ENCODE measurements at regions not wholly inside any gene's neighbourhood (a gene's known extent, or its start where the extent isn't known, plus 50 kb on each side); places are given as distances from the start of the nearest gene placed in this dataset.

- TF ChIP-seq, protein P1, sequence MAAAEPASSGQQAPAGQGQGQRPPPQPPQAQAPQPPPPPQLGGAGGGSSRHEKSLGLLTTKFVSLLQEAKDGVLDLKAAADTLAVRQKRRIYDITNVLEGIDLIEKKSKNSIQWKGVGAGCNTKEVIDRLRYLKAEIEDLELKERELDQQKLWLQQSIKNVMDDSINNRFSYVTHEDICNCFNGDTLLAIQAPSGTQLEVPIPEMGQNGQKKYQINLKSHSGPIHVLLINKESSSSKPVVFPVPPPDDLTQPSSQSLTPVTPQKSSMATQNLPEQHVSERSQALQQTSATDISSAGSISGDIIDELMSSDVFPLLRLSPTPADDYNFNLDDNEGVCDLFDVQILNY (CRISPR knock-in tag; IDR thresholded peaks at IDR 0.05): no peak
- TF ChIP-seq ZNF121 (CRISPR knock-in tag; IDR thresholded peaks at IDR 0.05): no peak
- no peak for TF ChIP-seq NR1H2 (CRISPR knock-in tag; IDR thresholded peaks at IDR 0.05)
- TF ChIP-seq, protein P2, sequence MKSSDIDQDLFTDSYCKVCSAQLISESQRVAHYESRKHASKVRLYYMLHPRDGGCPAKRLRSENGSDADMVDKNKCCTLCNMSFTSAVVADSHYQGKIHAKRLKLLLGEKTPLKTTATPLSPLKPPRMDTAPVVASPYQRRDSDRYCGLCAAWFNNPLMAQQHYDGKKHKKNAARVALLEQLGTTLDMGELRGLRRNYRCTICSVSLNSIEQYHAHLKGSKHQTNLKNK (CRISPR knock-in tag; IDR thresholded peaks at IDR 0.05): no peak
These were observed 2338.6 kb downstream of the LRRC4C start (continued) for GRCh38 chr11:39120890-39121289.

GRCh38 chr11:39113606-39114005 lies 2345.8 kb downstream of the LRRC4C start:
- H3K36me3 Mint-ChIP-seq: peaks cover 40% of the 10 kb centered on the region
- no peak overlapping the region for H3K27ac Mint-ChIP-seq
- ChIA-PET CTCF (no interaction called here), POLR2A (no interaction called here)
- H3K4me1 Mint-ChIP-seq: no peaks in the 10 kb centered on the region
- H3K27me3 Mint-ChIP-seq (ENCODE audit: low read depth): peaks cover 5% of the 10 kb centered on the region
- ATAC-seq (no peak), DNase-seq (ENCODE audit: low spot score) (no peak)
- peaks cover 63% of the 10 kb centered on the region for H3K9me3 Mint-ChIP-seq
- H3K4me3 Mint-ChIP-seq: no peak overlapping the region
- TF ChIP-seq ZNF138 (CRISPR knock-in tag; conservative IDR thresholded peaks at IDR 0.05) (no peak), TP53 (CRISPR knock-in tag; IDR thresholded peaks at IDR 0.05) (no peak), ZNF121 (CRISPR knock-in tag; IDR thresholded peaks at IDR 0.05) (no peak), JAZF1 (CRISPR knock-in tag; IDR thresholded peaks at IDR 0.05) (no peak), MLX (CRISPR knock-in tag; IDR thresholded peaks at IDR 0.05) (no peak)
- TF ChIP-seq, protein P3, sequence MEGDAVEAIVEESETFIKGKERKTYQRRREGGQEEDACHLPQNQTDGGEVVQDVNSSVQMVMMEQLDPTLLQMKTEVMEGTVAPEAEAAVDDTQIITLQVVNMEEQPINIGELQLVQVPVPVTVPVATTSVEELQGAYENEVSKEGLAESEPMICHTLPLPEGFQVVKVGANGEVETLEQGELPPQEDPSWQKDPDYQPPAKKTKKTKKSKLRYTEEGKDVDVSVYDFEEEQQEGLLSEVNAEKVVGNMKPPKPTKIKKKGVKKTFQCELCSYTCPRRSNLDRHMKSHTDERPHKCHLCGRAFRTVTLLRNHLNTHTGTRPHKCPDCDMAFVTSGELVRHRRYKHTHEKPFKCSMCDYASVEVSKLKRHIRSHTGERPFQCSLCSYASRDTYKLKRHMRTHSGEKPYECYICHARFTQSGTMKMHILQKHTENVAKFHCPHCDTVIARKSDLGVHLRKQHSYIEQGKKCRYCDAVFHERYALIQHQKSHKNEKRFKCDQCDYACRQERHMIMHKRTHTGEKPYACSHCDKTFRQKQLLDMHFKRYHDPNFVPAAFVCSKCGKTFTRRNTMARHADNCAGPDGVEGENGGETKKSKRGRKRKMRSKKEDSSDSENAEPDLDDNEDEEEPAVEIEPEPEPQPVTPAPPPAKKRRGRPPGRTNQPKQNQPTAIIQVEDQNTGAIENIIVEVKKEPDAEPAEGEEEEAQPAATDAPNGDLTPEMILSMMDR (IDR thresholded peaks at IDR 0.05): no peak
- TF ChIP-seq, protein P4, sequence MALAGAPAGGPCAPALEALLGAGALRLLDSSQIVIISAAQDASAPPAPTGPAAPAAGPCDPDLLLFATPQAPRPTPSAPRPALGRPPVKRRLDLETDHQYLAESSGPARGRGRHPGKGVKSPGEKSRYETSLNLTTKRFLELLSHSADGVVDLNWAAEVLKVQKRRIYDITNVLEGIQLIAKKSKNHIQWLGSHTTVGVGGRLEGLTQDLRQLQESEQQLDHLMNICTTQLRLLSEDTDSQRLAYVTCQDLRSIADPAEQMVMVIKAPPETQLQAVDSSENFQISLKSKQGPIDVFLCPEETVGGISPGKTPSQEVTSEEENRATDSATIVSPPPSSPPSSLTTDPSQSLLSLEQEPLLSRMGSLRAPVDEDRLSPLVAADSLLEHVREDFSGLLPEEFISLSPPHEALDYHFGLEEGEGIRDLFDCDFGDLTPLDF (CRISPR knock-in tag; IDR thresholded peaks at IDR 0.05): no peak

DNA sequence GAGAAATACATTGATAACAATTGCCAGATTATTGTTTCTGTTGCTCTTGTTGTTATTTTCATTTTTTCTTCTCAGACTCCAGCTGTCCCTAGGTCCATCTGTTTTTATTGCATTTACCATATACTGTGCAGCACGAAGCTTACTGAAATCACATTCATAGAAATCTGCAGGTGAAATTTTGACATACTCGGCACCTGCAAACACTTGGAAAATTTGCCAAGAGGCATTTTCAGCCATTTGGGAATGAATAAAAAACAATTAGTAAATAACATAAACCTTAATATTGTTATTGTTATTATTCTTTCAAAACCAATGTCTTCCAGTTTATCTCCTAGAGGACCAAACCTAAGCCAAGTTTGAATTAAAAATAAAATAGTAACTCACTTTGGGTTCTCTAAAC lies 2357.2 kb downstream of the LRRC4C start:
- peaks cover 5% of the 10 kb centered on the region for H3K27me3 Mint-ChIP-seq (ENCODE audit: low read depth)
- H3K4me3 Mint-ChIP-seq: no peak overlapping the region
- peaks cover 47% of the 10 kb centered on the region for H3K36me3 Mint-ChIP-seq
- H3K9me3 Mint-ChIP-seq: peaks cover 55% of the 10 kb centered on the region
- DNase-seq (ENCODE audit: low spot score) (no peak), ATAC-seq (no peak)
- ChIA-PET CTCF (no interaction called here), POLR2A (no interaction called here)
- no peaks in the 10 kb centered on the region for H3K4me1 Mint-ChIP-seq
- H3K27ac Mint-ChIP-seq: no peak overlapping the region
- TF ChIP-seq, protein P1 (CRISPR knock-in tag; IDR thresholded peaks at IDR 0.05): no peak
- TF ChIP-seq JAZF1 (CRISPR knock-in tag; IDR thresholded peaks at IDR 0.05) (no peak), GABPB1 (CRISPR knock-in tag; IDR thresholded peaks at IDR 0.05) (no peak), HMGA2 (CRISPR knock-in tag; IDR thresholded peaks at IDR 0.05) (no peak), ZNF416 (CRISPR knock-in tag; IDR thresholded peaks at IDR 0.05) (no peak), CDX4 (CRISPR knock-in tag; IDR thresholded peaks at IDR 0.05; ENCODE audit: borderline replicate concordance) (no peak), KAT7 (CRISPR knock-in tag; IDR thresholded peaks at IDR 0.05; ENCODE audit: borderline replicate concordance) (no peak), CBFB (CRISPR knock-in tag; IDR thresholded peaks at IDR 0.05; ENCODE audit: low read depth) (no peak)
- TF ChIP-seq, protein P2 (CRISPR knock-in tag; IDR thresholded peaks at IDR 0.05): no peak
- TF ChIP-seq, protein P5, sequence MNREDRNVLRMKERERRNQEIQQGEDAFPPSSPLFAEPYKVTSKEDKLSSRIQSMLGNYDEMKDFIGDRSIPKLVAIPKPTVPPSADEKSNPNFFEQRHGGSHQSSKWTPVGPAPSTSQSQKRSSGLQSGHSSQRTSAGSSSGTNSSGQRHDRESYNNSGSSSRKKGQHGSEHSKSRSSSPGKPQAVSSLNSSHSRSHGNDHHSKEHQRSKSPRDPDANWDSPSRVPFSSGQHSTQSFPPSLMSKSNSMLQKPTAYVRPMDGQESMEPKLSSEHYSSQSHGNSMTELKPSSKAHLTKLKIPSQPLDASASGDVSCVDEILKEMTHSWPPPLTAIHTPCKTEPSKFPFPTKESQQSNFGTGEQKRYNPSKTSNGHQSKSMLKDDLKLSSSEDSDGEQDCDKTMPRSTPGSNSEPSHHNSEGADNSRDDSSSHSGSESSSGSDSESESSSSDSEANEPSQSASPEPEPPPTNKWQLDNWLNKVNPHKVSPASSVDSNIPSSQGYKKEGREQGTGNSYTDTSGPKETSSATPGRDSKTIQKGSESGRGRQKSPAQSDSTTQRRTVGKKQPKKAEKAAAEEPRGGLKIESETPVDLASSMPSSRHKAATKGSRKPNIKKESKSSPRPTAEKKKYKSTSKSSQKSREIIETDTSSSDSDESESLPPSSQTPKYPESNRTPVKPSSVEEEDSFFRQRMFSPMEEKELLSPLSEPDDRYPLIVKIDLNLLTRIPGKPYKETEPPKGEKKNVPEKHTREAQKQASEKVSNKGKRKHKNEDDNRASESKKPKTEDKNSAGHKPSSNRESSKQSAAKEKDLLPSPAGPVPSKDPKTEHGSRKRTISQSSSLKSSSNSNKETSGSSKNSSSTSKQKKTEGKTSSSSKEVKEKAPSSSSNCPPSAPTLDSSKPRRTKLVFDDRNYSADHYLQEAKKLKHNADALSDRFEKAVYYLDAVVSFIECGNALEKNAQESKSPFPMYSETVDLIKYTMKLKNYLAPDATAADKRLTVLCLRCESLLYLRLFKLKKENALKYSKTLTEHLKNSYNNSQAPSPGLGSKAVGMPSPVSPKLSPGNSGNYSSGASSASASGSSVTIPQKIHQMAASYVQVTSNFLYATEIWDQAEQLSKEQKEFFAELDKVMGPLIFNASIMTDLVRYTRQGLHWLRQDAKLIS (CRISPR knock-in tag; IDR thresholded peaks at IDR 0.05; ENCODE audit: borderline replicate concordance): no peak

Data from WTC11 (cell line).